ENCODE measurements at regions not wholly inside any gene's neighbourhood (a gene's known extent, or its start where the extent isn't known, plus 50 kb on each side); places are given as distances from the start of the nearest gene placed in this dataset.

GRCh38 chr20:1838556-1839279, 56.5 kb upstream of the SIRPA start:
- TF ChIP-seq POLR2A (IDR thresholded peaks at IDR 0.05) = no peak
- TF ChIP-seq, protein P1, sequence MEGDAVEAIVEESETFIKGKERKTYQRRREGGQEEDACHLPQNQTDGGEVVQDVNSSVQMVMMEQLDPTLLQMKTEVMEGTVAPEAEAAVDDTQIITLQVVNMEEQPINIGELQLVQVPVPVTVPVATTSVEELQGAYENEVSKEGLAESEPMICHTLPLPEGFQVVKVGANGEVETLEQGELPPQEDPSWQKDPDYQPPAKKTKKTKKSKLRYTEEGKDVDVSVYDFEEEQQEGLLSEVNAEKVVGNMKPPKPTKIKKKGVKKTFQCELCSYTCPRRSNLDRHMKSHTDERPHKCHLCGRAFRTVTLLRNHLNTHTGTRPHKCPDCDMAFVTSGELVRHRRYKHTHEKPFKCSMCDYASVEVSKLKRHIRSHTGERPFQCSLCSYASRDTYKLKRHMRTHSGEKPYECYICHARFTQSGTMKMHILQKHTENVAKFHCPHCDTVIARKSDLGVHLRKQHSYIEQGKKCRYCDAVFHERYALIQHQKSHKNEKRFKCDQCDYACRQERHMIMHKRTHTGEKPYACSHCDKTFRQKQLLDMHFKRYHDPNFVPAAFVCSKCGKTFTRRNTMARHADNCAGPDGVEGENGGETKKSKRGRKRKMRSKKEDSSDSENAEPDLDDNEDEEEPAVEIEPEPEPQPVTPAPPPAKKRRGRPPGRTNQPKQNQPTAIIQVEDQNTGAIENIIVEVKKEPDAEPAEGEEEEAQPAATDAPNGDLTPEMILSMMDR (IDR thresholded peaks at IDR 0.05) = no peak

Data from prostate gland (tissue), 2 donors.